ENCODE measurements at regions not wholly inside any gene's neighbourhood (a gene's known extent, or its start where the extent isn't known, plus 50 kb on each side); places are given as distances from the start of the nearest gene placed in this dataset.

GRCh38 chr6:168860987-168861386 lies 392.7 kb downstream of the THBS2 start:
- no peak overlapping the region for H3K56ac ChIP-seq (ENCODE audit: extremely low read depth, insufficient read depth, low read length)
- H2AFZ ChIP-seq (replicated peaks; ENCODE audit: low read length, poor library complexity), result no peak overlapping the region
- ATAC-seq (ENCODE audit: low read depth) (no peak), DNase-seq (no peak)
- no peak overlapping the region for H2BK120ac ChIP-seq (ENCODE audit: low read depth, low read length)
- H2AK5ac ChIP-seq (ENCODE audit: low read depth, low read length), result no peak overlapping the region
- H2BK5ac ChIP-seq (ENCODE audit: low read depth, low read length, poor library complexity, severe bottlenecking), result no peak overlapping the region
- no peaks in the 10 kb centered on the region for H3K79me1 ChIP-seq (ENCODE audit: low read depth in 1 of 2, low read length in 2 of 2)
- no peak overlapping the region for H3K18ac ChIP-seq (ENCODE audit: low read depth, low read length)
- H3K4me1 ChIP-seq (ENCODE audit: control insufficient read depth, insufficient read depth, low read length), result no peaks in the 10 kb centered on the region
- no peak overlapping the region for H4K8ac ChIP-seq (ENCODE audit: low read depth in 2 of 2, low read length in 2 of 2)
- peak overlapping the region; percentile 5 for H2AK9ac ChIP-seq (replicated peaks; ENCODE audit: low read depth, low read length, poor library complexity)
- 78% methylated on average over 18 of the region's 26 CpGs; no CpG with 5 or more reads in 1 of the 2 experiments for WGBS, 2 experiments (ENCODE audit: extremely low coverage in 2 of 2, insufficient read length in 1 of 2)
- no peaks in the 10 kb centered on the region for H4K20me1 ChIP-seq (ENCODE audit: insufficient read depth, low read length)
- H3K4me2 ChIP-seq (ENCODE audit: low read depth, low read length), result no peak overlapping the region
- H3K14ac ChIP-seq (replicated peaks; ENCODE audit: low read depth, low read length), result no peak overlapping the region
- H3K9me3 ChIP-seq (ENCODE audit: control insufficient read depth, insufficient read depth, low read length), result peaks cover 2% of the 10 kb centered on the region; the same call in 1 of the 2 replicates
- no peaks in the 10 kb centered on the region for H3K36me3 ChIP-seq (ENCODE audit: control insufficient read depth, insufficient read depth, low read length)
- dilution Hi-C loops (cut with HindIII; ENCODE audit: low sequenced_read_pairs, unreplicated experiment) (no loop called here), intact Hi-C loops (cut with micrococcal nuclease) (no loop called here), in situ Hi-C loops (cut with MboI; ENCODE audit: low sequenced_read_pairs) (no loop called here)
- TF ChIP-seq POLR2A (IDR thresholded peaks at IDR 0.05; ENCODE audit: low read depth, low read length), result no peak
- TF ChIP-seq RFX5 (IDR thresholded peaks at IDR 0.05; ENCODE audit: low read depth, low read length), result no peak
- no peak for TF ChIP-seq FOS (IDR thresholded peaks at IDR 0.05; ENCODE audit: low read depth, low read length)
- no peak for TF ChIP-seq MAFK (IDR thresholded peaks at IDR 0.05; ENCODE audit: low read depth, low read length)
- no peak for TF ChIP-seq BHLHE40 (IDR thresholded peaks at IDR 0.05; ENCODE audit: low read depth, low read length)
- TF ChIP-seq MXI1 (IDR thresholded peaks at IDR 0.05; ENCODE audit: borderline replicate concordance, low read depth, low read length), result no peak
- no peak for TF ChIP-seq CEBPB (IDR thresholded peaks at IDR 0.05; ENCODE audit: low read depth, low read length)
- TF ChIP-seq, protein P1, sequence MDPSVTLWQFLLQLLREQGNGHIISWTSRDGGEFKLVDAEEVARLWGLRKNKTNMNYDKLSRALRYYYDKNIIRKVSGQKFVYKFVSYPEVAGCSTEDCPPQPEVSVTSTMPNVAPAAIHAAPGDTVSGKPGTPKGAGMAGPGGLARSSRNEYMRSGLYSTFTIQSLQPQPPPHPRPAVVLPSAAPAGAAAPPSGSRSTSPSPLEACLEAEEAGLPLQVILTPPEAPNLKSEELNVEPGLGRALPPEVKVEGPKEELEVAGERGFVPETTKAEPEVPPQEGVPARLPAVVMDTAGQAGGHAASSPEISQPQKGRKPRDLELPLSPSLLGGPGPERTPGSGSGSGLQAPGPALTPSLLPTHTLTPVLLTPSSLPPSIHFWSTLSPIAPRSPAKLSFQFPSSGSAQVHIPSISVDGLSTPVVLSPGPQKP (IDR thresholded peaks at IDR 0.05; ENCODE audit: borderline replicate concordance, low read depth, low read length), result no peak
- no peak for TF ChIP-seq RCOR1 (IDR thresholded peaks at IDR 0.05; ENCODE audit: insufficient replicate concordance, low read length)
- no peaks in the 10 kb centered on the region for H3K9me1 ChIP-seq (ENCODE audit: insufficient read depth, low read length)
- H4K5ac ChIP-seq (ENCODE audit: low read depth, low read length), result no peak overlapping the region
- CTCF ChIA-PET, result no interaction called here
- H3K27ac ChIP-seq (ENCODE audit: insufficient read depth, low read length), result no peak overlapping the region
- no TSS peak for BruUV-seq (replicated peaks)
- no peak overlapping the region for H2BK15ac ChIP-seq (ENCODE audit: low read depth, low read length)
- POLR2A ChIA-PET (ENCODE audit: unreplicated experiment), result no interaction called here
- no peak overlapping the region for H3K4me3 ChIP-seq (ENCODE audit: insufficient read depth, low read depth, low read length)
- no peak overlapping the region for H3K9ac ChIP-seq (ENCODE audit: low read depth, low read length)
- H4K91ac ChIP-seq (ENCODE audit: insufficient read depth, low read depth, low read length), result no peak overlapping the region
- no peak overlapping the region for H2BK20ac ChIP-seq (ENCODE audit: low read depth, low read length)
- H3K4ac ChIP-seq (ENCODE audit: low read depth, low read length), result no peak overlapping the region
- H3K27me3 ChIP-seq (ENCODE audit: control insufficient read depth, insufficient read depth, low read length), result no peaks in the 10 kb centered on the region
- no peak overlapping the region for H3K23ac ChIP-seq (ENCODE audit: low read depth, low read length)
